ENCODE measurements at regions not wholly inside any gene's neighbourhood (a gene's known extent, or its start where the extent isn't known, plus 50 kb on each side); places are given as distances from the start of the nearest gene placed in this dataset.

DNA sequence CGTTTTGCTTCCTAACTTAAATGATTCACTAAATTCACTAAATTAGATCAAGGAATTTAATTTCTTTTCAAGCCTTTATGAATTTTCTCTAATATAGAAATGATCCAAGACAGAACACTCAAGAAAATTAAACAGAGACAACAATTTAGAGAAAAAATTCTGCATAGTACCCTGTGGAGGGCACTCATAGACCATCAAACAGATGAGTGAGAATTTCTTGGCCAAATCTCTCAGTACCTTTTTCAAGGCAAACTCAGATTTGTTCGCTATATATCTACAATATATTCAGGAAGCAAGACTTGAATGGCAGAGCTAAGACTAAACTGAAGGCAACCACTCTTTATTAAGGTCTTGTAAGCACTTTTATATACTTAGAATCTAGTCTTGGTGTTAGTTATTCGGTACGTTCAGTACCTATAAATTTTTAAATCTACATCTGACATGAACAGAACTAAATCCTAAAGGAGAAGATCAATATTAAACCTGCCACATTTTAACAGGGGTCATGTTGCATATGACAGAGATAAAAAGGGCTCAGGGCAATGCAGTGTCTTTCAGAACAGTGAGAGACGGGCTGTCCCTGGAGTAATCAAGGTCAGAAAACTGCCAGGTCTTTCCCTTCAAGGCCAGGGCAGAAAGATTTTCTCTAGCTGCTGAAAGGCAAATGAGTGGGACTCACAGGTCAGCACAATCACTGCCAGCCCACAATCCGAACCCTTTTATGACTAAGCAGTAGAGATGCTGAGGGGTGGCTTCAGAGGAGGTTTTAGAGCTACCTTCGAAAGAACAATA, 118.8 kb upstream of the TMPRSS15 start:
- no peak for ATAC-seq
- no peak for DNase-seq (ENCODE audit: extremely low read depth in 1 of 4, low spot score in 3 of 4)
- Histone ChIP-seq H3K4me3 (no peak overlapping the region), H3K4me2 (ENCODE audit: insufficient read depth, low read length) (no peak overlapping the region), H3K9ac (ENCODE audit: insufficient read depth in 1 of 2, low read depth in 2 of 2, low read length in 2 of 2) (no peak overlapping the region), H3K27me3 (ENCODE audit: control insufficient read depth in 2 of 2, insufficient read depth in 2 of 2, low read length in 2 of 2) (no peaks in the 10 kb centered on the region), H4K20me1 (replicated peaks; ENCODE audit: control insufficient read depth, insufficient read depth, low read length) (no peaks in the 10 kb centered on the region), H3K9me1 (ENCODE audit: control insufficient read depth, insufficient read depth, low read length) (no peaks in the 10 kb centered on the region), H3K36me3 (ENCODE audit: control insufficient read depth, insufficient read depth, low read length) (no peaks in the 10 kb centered on the region), H2AFZ (ENCODE audit: low read depth, low read length) (no peak overlapping the region), H3K27ac (ENCODE audit: extremely low read depth, low read depth, low read length) (no peak overlapping the region), H3K9me3 (replicated peaks; ENCODE audit: control insufficient read depth, insufficient read depth, low read depth, low read length) (no peaks in the 10 kb centered on the region), H3K4me1 (replicated peaks in 1 of 2; ENCODE audit: control insufficient read depth in 2 of 2, insufficient read depth in 2 of 2, low read length in 2 of 2) (no peaks in the 10 kb centered on the region), H3K79me2 (ENCODE audit: control insufficient read depth, insufficient read depth, low read length) (no peaks in the 10 kb centered on the region)
- POLR2A ChIA-PET: no interaction called here
- in situ Hi-C loops (cut with MboI) (no loop called here), intact Hi-C loops (cut with micrococcal nuclease) (no loop called here)
- WGBS (ENCODE audit: insufficient coverage, low coverage, missing lambda C conversion rate): 0% methylated on average over 7 of the region's 7 CpGs
- FAIRE-seq: no peak
- no TSS peak for BruUV-seq (replicated peaks)
- TF ChIP-seq RAD21 (CRISPR knock-in tag; conservative IDR thresholded peaks at IDR 0.05 in 1 of 2, IDR thresholded peaks at IDR 0.05 in 1 of 2) (peak; percentile 16 to 47; a peak in 2 of 4 replicates), MEF2D (tag; conservative IDR thresholded peaks at IDR 0.05; ENCODE audit: low read depth) (no peak), CTCF (IDR thresholded peaks at IDR 0.05 in 2 of 3, conservative IDR thresholded peaks at IDR 0.05 in 1 of 3; ENCODE audit: insufficient read depth in 2 of 3, low read depth in 1 of 3, low read length in 3 of 3) (peak in 1 of 3 experiments; percentile 20; a peak in 1 of 6 replicates)
- CTCF ChIA-PET (ENCODE audit: low intra/inter-chr PET ratio): no interaction called here

Data from K562 (cell line).